ENCODE measurements at regions not wholly inside any gene's neighbourhood (a gene's known extent, or its start where the extent isn't known, plus 50 kb on each side); places are given as distances from the start of the nearest gene placed in this dataset.

GRCh38 chr17:20914658-20915057 lies 128.2 kb downstream of the USP22 start:
- no peak for TF ChIP-seq CTCF (IDR thresholded peaks at IDR 0.05)
- no peak for TF ChIP-seq ZFX (IDR thresholded peaks at IDR 0.05; ENCODE audit: borderline replicate concordance)
